ENCODE measurements at regions not wholly inside any gene's neighbourhood (a gene's known extent, or its start where the extent isn't known, plus 50 kb on each side); places are given as distances from the start of the nearest gene placed in this dataset.

- TF ChIP-seq, protein P1, sequence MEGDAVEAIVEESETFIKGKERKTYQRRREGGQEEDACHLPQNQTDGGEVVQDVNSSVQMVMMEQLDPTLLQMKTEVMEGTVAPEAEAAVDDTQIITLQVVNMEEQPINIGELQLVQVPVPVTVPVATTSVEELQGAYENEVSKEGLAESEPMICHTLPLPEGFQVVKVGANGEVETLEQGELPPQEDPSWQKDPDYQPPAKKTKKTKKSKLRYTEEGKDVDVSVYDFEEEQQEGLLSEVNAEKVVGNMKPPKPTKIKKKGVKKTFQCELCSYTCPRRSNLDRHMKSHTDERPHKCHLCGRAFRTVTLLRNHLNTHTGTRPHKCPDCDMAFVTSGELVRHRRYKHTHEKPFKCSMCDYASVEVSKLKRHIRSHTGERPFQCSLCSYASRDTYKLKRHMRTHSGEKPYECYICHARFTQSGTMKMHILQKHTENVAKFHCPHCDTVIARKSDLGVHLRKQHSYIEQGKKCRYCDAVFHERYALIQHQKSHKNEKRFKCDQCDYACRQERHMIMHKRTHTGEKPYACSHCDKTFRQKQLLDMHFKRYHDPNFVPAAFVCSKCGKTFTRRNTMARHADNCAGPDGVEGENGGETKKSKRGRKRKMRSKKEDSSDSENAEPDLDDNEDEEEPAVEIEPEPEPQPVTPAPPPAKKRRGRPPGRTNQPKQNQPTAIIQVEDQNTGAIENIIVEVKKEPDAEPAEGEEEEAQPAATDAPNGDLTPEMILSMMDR (conservative IDR thresholded peaks at IDR 0.05; ENCODE audit: low read length), result no peak
- TF ChIP-seq EZH2phosphoT487 (IDR thresholded peaks at IDR 0.05; ENCODE audit: borderline replicate concordance, low read depth, low read length), result no peak
These were observed 113.1 kb upstream of the VCX2 start for GRCh38 chrX:8284131-8284530.

Data from OCI-LY7 (cell line).